GM19351 (cell line): ENCODE measurements at regions not wholly inside any gene's neighbourhood (a gene's known extent, or its start where the extent isn't known, plus 50 kb on each side); places are given as distances from the start of the nearest gene placed in this dataset.

Experiments used
- ATAC-seq: cut with Tn5 transposase; IDR thresholded peaks from one replicate; pipeline ENCODE4 v1.9.1; 2021; ENCODE audit warnings: mild to moderate bottlenecking, moderate library complexity; ENCODE audit not compliant: unreplicated experiment

DNA sequence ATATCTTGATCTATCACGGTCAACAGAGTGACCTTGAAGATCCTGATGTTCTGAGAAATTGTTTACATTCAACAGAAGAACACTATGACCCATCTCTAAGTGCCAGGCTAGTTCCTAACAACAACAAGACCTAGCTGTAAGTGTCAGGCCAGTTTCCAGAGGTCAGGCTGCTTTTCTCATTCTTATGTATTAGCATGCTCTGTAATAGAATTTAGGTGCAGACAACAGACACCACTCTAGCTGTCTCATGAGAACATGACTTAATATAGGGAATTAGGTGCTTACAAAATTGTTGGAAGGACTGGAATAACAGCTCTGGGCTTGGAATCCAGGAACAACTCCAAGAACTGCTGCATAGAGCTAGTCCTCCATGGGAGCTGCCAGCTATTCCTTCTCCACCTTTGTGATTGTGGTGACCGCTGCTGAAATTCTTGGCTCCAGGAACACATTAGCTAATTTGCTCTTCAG, 138.7 kb downstream of the SNX18 start:
- ATAC-seq, result no peak

DNA sequence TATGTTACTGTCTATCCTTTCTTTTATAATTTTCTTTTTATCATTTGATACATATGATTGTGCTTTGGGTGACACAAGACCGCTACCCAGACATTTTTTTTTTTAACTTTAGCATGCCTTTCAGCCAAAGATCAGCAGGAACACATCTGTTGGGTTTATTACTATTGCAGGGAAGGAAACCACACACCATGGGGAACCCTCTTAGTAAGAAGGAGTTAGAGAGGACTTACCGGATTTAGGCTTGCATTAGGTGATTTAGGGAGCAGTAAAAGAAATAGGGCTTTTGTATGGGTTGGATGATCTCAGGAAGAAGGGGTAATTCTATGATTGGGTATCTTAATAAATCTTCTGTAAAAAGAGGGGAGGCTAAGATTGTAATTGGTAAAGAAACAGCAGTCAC, 138.2 kb downstream of the SNX18 start:
- no peak for ATAC-seq

DNA sequence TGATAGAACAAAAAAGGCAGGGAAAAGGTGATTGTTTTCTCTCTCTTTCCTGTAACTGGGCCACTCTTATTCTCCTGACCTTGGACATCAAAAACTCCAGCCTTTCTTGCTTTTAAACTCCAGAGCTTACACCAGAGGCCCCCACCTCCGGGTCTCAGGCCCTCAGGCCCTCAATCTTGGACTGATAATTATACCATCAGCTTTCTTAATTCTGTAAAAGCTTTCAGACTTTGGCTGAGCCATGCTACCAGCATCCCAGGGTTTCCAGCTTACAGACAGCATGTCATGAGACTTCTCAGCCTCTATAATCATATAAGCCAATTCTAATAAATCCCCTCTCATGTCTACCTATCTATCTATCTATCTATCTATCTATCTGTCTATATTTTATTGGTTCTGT, 137.7 kb downstream of the SNX18 start:
- no peak for ATAC-seq

DNA sequence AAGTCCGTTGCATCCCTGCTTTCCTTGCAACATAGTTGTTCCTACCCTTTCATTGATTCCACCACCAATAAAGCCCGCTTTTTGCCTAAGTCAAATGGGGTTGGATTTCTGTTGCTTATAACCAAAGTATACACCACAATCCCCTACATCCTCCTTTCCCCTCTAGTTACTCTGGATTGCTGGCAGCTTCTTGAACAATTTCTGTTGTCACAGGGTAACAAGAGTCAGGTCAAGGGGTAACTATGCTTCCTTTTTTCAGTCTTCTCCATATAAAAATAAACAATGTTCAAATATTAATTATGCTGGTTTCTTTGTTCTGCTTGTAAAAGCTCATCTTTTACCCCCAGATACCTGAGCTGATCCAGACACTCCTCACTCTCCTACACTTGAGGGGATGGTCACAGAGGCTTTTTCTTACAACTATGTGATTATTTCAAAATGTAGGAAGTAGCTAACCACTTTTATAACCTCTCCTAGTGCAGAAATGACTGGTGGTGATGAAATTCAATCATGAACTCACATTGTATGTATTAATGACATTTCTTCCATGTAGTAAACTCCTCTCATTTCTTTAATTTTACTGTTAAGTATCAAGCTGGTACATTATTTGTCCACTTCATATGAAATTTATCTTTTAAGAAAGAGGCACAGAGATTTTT, 136.5 kb downstream of the SNX18 start:
- ATAC-seq, result no peak

DNA sequence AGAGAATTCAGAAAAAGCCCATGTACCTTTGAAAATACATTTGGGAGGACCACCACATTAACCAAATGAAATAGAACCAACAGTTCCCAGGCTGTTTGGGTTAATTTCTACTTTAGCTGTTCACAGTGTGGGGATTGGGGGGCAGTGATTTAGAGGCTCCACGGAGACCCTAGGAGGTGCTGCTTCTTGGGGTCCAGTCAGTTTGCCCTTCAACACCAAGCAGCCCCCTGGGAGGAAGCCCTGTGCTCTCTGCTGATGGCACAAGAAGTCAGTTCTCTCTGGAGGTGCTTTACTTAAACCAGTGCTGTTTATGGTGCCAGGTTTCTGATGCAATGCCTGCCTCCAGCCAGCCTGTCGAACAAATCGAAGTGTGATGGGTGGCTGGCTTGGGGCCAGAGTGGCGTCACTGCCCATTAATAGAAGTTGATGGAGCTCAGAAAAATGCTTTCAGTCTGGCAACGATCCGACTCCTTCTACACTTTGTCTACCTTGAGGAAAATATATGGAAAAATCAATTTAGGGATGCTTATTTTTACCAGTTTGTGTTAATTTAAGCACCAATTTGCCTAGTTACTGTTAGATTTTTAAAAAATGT, 134.0 kb downstream of the SNX18 start:
- no peak for ATAC-seq

DNA sequence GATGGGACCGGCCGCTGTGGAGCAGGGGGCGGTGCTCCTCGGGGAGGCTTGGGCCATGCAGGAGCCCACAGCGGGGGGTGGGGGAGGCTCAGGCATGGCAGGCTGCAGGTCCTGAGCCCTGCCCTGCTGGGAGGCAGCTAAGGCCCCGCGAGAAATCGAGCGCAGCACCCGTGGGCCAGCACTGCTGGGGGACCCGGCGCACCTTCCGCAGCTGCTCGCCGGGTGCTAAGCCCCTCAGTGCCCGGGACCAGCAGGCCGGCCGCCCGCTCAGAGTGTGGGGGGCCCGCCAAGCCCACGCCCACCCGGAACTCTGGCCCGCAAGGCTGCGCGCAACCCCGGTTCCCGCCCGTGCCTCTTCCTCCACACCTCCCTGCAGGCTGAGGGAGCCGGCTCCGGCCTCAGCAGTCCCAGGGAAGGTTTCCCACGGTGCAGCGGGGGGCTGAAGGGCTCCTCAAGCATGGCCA, 131.5 kb downstream of the SNX18 start:
- ATAC-seq, result no peak

DNA sequence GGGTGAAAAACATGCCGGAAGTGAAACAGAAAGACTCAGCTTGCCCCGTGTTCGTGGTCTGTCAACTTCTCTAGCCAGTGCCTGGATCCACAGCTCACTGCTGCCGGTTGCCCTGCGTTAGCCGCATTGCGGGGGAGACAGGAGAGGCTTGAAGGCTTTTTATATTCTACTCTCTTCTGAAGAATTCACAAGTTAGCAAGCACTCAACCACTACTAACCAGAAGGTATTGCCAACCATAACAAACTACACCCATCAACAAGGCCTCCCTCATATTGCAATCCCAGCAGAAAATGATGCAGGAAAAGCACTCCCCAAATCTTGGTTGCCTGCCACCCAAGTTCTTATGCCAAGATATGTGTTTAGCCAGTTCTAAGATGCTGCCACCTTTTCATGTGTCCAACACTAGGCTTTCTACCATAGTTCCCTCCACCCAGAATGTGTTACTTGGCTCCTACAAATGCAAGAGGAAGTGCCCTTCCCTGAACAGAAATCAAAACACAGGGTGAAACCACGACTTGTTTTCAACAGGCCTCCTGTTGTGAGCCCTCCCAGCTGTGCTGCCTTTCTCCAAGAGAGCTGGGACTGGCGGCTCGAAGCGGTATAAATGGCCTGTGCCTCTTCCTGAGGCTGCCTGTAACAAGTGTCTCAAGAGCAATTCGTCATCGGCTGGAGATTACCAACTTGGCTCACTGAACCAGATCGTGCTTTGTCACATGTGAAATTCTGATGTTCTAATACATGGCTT, 129.0 kb downstream of the SNX18 start:
- peak; percentile 95 for ATAC-seq

DNA sequence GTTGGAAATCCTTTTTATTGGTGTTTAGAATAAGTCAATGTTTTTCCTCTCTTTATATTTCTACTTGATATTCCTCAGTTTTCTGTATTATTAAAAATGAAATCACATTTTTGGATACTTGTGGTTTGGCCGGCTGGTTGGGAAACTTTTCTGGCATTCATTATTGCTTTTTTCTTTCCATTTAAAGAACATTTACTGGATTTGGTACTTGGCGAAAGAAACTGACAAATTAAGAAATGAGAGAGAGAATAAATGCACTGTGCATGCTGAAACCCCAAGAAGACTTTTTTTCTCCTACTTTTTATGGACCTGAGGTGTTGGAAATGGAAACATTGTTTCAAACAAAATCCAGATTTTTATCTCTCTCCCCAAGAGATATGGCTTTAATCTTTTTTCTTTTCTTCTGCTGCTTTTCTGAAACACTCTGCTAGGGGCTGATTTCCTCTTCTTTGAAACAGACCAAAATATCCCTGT, 128.4 kb downstream of the SNX18 start:
- no peak for ATAC-seq

DNA sequence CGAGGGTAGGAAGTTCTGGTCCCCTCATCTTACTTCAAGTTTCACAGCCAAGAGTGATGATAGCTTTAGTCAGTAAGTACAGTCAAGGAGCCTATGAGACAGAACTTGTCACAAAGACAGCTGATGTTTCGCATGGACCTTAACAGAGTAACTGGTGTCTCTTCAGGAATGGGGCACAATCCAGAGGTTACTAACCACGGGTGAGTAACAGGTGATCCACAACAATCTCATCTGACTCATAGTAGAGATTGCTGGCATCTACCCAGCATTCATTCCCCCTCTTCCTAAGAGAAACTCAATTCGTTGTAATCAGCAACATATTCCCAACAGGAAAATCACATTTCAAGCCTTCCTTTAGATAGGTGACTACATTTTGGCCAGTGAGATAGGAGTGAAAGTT, 126.7 kb downstream of the SNX18 start:
- ATAC-seq, result no peak

DNA sequence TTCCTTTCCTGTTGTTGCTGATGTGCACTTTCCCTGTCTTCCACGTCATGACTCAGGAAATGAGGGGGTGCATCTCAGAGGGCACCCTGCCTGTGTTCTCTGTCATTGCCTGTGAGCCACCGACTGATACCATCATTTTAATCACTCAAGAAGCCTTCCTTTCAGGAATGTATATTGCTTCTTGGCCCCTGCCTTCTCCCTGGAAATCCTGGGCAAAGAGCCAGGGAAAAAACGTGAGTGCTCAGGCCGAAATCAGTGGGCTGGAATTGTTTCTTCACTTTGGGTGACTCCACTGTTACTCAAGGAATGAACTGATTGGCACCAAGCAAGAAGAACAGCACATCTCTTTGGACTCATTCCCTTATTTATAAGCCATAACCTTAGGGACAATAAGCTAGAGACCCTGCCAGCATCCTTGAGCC, 126.1 kb downstream of the SNX18 start:
- no peak for ATAC-seq

DNA sequence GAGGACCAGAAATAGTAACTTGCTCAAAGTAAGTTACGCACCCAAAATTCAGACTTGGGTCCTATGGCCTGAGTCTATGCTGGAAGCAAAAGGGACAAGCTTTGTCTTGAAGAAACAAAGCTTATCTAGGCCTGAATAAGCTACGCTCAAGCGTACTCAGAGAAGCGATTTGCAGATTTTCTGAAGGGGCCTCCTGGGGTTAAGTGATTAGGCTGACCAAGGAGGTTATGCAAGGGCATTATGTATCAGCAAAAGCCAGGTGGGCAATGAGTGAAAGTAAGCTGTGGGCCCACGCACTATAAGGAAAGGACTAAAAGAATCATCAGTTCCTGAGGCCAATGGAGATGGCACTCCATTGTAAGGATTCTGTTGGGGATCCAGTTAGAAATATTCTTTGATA, 122.1 kb downstream of the SNX18 start:
- ATAC-seq, result no peak

DNA sequence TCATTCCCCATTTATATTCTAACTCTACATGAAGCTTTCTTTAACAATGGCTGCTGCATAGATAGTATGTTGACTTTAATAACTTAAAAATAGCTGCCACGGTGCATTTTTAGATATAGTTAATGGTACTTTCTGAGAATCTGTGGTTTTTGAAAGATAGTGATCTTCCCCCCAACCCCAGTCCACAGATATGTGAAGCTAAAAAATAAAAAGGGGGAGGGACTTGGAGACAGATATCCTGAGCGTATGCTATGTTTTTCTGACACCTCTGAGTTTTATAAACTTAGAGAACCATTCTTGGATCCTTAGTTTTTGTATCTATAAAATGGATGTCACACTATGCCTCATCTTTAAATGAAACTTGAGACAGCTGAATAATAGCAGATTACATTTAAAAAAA, 120.5 kb downstream of the SNX18 start:
- no peak for ATAC-seq

DNA sequence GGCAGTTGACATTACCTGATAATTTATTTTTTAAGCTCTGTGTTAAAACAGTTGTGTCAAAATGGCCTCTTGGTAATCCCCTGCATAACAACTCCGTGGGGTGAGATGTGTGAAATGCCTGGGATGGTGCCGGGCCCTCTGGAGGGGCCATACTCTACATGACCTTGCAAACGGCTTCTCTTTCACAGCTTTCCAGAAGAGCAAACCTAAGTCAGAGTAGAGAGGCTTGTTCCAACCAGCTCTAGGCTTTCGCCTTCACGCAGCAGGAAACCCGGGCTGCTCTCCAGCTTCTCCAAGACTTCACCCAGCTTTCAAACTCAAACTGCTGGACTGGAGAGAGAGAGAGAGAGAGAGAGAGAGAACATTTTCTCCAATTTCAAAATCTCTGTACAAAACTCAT, 120.1 kb downstream of the SNX18 start:
- ATAC-seq, result no peak

DNA sequence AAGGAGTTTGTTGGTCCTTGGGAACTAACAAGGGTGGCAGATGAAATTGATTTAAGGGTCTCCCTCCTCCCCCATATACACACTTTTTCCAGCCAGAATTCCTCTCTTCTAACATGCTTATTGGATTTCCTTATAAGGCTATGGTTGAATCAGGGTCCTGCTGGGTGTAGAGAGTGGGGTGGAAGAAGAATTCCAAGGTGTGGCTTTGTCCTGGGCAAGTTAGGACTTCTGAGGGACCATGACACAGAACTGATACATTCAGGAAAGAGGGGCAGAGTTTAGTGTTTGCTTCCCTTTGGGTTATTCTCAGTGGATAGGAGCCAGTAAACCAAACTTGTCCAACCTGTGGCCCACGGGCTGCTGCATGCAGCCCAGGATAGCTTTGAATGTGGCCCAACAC, 116.5 kb downstream of the SNX18 start:
- no peak for ATAC-seq

DNA sequence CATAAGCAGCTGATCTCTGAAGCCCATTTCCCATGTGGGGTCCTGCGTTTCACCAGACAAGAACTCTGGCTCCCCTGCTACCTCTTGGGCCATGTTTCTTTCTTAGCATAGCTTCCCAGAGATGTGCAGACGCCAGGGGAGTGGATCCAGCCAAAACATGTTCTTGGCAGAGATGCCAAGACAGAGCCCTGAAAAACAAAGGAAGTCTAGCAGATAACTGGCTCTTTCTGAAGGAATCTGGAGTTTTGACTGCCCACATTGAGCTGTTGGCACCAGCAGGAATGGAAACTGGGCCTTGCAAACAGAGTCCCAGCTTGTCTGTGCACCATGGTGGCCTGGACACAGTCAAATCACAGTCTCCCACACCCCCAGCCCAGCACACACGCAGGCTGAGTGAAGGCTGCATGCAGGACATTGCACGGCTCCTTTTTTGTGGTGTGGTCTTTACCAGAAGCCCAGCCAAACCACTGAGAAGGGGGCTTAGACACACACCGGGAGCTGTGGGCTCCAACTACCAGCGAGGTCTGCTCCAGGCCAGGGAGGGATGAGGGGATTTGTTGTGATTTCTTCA, 114.7 kb downstream of the SNX18 start:
- ATAC-seq, result no peak

DNA sequence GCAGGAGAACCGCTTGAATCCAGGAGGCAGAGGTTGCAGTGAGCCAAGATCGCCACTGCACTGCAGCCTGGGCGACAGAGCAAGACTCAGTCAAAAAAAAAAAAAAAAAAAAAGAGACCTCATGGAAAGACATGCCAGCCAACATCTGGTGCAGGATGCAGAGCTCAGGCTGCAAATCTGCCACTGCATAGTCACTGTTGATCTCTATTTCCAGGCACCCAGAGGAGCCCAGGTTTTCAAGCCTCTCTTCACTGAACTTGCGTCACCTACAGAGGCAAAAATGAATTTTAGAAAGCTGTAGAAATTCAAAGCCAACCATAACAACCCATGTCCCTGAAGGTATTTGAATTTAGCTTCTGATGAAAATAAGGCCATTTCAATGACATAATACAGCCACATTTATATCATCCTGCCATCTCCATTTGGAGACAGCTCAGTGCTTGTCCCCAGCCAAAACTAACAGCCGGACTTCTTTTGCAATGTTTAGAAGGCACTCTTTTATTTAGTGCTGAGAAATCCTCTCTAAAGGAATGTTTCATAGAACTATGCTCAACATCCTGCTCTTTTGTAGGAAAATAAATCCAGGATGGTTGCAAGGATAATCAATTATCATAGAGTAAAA, 113.3 kb downstream of the SNX18 start:
- ATAC-seq, result no peak

DNA sequence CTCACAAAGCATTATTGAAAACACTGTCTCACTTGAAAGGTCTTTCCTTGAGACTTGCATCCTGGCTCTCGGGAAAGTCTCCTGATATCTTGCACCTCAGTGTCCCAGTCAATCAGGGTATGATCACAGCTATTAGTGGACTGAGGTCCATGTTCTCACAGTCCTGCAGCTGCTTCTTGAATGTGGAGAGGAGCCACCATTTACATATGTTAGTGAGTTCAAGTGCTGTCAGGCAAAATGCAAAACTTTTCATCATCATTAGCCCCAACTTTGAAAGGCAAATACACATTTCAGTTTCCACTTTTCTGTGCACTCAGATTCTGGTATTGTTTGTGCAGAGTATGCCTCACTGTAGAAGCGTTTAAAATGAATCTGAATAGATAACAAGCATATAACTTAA, 111.6 kb downstream of the SNX18 start:
- no peak for ATAC-seq

DNA sequence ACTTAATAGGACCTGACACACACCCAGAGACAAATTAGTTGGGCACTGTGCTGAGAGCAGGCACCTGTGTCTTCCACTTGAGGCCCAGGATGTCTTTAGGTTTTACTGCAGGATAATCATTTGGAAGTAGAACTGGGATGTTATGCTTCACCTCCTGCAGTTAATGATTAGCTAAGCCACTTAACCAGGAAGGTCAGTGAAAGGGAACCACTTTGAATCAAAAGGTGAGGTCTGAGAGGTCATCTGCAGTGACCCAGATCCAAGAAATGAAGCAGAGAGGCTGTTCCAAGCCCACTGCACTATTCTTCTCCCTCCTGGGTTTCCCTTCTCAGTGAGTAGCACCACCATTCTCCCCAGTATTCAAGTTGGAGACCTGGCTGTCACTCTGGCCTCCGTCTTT, 110.5 kb downstream of the SNX18 start:
- ATAC-seq, result no peak

DNA sequence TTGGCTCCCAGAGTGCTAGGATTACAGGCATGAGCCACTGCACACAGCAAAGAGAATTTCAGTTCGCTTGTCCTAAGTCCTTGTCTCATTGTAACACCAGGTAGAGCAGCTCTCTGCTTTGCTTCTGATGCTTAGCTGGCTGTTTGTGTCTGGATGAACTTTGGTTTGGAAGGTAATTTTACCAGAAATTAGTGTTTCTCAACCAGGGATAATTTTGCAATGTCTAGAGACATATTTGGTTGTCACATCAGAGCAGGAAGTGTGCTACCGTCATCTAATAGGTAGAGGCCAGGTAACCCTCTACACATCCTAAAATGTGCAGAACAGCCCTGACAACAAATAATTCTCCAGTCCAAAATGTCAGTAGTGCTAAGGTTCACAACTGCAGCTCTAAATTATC, 108.8 kb downstream of the SNX18 start:
- no peak for ATAC-seq

DNA sequence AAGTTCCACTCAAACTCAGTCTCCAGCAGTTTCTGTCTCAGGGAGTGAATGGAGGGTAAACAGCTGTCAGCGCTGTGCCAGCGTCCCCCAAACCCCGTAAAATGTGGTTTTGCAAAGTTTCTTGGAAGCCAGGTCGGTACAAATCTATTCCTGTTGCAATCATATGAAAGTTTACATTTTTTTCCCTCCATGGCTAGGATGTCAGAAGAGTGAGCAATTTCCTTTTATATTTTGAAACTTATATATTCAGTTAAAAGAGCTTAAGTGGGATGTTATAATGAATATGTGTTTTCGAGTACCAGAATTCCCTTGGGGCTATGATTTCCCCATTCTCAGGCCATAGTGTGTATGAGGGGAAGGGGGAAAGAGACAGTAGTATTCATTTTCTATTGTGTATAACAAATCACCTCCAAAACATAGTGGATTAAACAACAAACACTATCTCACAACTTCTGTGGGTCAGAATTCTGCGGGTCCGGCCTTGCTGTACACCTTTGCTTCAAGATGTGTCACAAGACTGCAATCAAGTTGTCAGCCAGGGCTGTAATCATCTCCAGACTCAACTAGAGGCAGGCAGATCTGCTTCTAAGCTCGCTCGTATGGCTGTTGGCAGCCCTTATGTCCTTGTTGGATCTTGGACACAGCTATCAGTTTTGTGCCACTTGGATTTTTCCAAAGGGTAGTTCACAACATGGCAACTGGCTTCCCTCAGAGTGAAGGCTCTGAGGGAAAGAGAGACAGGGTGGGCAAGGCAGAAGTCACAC, 107.4 kb downstream of the SNX18 start:
- ATAC-seq, result no peak
